Hepatocyte (in vitro differentiated cells): ENCODE measurements at regions not wholly inside any gene's neighbourhood (a gene's known extent, or its start where the extent isn't known, plus 50 kb on each side); places are given as distances from the start of the nearest gene placed in this dataset.

Experiments used
- EZH2phosphoT487 ChIP-seq: fragments of 200-600 bp; sonication (generic); IDR thresholded peaks from one replicate; pipeline ENCODE4 v1.6.1; 2018; ENCODE audit warnings: antibody characterized with exemption, mild to moderate bottlenecking, low read depth, moderate library complexity; ENCODE audit not compliant: unreplicated experiment, severe bottlenecking
- TF ChIP-seq, protein P1 (sequence below): fragments of 200-600 bp; sonication (generic); IDR thresholded peaks from 2 replicates; pipeline ENCODE4 v1.5.1; 2016; ENCODE audit warnings: antibody characterized with exemption, mild to moderate bottlenecking; ENCODE audit not compliant: poor library complexity

GRCh38 chrX:39745818-39746217 is 351.9 kb downstream of the BCOR start:
- TF ChIP-seq, protein P1, sequence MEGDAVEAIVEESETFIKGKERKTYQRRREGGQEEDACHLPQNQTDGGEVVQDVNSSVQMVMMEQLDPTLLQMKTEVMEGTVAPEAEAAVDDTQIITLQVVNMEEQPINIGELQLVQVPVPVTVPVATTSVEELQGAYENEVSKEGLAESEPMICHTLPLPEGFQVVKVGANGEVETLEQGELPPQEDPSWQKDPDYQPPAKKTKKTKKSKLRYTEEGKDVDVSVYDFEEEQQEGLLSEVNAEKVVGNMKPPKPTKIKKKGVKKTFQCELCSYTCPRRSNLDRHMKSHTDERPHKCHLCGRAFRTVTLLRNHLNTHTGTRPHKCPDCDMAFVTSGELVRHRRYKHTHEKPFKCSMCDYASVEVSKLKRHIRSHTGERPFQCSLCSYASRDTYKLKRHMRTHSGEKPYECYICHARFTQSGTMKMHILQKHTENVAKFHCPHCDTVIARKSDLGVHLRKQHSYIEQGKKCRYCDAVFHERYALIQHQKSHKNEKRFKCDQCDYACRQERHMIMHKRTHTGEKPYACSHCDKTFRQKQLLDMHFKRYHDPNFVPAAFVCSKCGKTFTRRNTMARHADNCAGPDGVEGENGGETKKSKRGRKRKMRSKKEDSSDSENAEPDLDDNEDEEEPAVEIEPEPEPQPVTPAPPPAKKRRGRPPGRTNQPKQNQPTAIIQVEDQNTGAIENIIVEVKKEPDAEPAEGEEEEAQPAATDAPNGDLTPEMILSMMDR, result no peak
- no peak for TF ChIP-seq EZH2phosphoT487
